Lung (tissue), 11 donors: ENCODE measurements at regions not wholly inside any gene's neighbourhood (a gene's known extent, or its start where the extent isn't known, plus 50 kb on each side); places are given as distances from the start of the nearest gene placed in this dataset.

Experiments
- ATAC-seq: fragments of 200-7000 bp; cut with Tn5 transposase; one replicate; pipeline ENCODE4 v1.9.1; 2020; ENCODE audit warnings: moderate number of reproducible peaks; ENCODE audit not compliant: insufficient read depth, low FRiP score
- DNase-seq, 3 donors: peaks; one replicate each; pipeline ENCODE4 v3.0.0-alpha.2; 2013 to 2017
- H3K27ac ChIP-seq, 2 donors: one replicate each; pipeline ENCODE4 v1.5.1; 2013; ENCODE audit warnings: mild to moderate bottlenecking in 2 of 2, moderate library complexity in 2 of 2, control low read depth in 1 of 2, inconsistent platforms in 1 of 2, low read depth in 1 of 2, low read length in 1 of 2
- H3K27me3 ChIP-seq, 3 donors: one replicate each; pipeline ENCODE4 v1.5.1; 2013; ENCODE audit warnings: low read length in 2 of 3; ENCODE audit not compliant: control insufficient read depth in 3 of 3, insufficient read depth in 3 of 3
- H3K36me3 ChIP-seq, 4 donors: one replicate each; pipeline ENCODE4 v1.5.1; 2013; ENCODE audit warnings: low read length in 4 of 4, mild to moderate bottlenecking in 1 of 4, moderate library complexity in 1 of 4; ENCODE audit not compliant: control insufficient read depth in 4 of 4, insufficient read depth in 4 of 4
- H3K4me1 ChIP-seq, 5 donors: one replicate each; pipeline ENCODE4 v1.5.1; 2013; ENCODE audit warnings: low read length in 5 of 5, mild to moderate bottlenecking in 2 of 5, moderate library complexity in 1 of 5; ENCODE audit not compliant: control insufficient read depth in 5 of 5, insufficient read depth in 5 of 5
- H3K4me3 ChIP-seq: one replicate; pipeline ENCODE4 v1.5.1; 2013; ENCODE audit warnings: mild to moderate bottlenecking, control low read depth, moderate library complexity
- H3K9ac ChIP-seq, 2 donors: one replicate each; pipeline ENCODE4 v1.5.1; 2013; ENCODE audit warnings: low read length in 2 of 2, control low read depth in 1 of 2; ENCODE audit not compliant: insufficient read depth in 1 of 2
- H3K9me3 ChIP-seq, 4 donors: one replicate each; pipeline ENCODE4 v1.5.1; 2013; ENCODE audit warnings: low read length in 3 of 4, mild to moderate bottlenecking in 1 of 4, moderate library complexity in 1 of 4; ENCODE audit not compliant: control insufficient read depth in 4 of 4, insufficient read depth in 3 of 4
- WGBS, 2 donors: extraction: QIAGEN DNeasy Blood & Tissue Kit; methylation state at CpG; one replicate each; pipeline ENCODE4 v1.1.7; 2013; 5-methylcytosine and 5-hydroxymethylcytosine counted together
- TF ChIP-seq, protein P1 (sequence below): IDR thresholded peaks from 2 replicates; pipeline ENCODE4 v1.5.1; 2012; ENCODE audit warnings: mild to moderate bottlenecking; ENCODE audit errors: control extremely low read depth, extremely low read depth
- donor health status: control.
- donor health status: control.
- donor health status: Bipolar disorder and iron deficiency.
- donor health status: healthy.
- donor health status: DM: yes; HTN: yes; CAD: no.

DNA sequence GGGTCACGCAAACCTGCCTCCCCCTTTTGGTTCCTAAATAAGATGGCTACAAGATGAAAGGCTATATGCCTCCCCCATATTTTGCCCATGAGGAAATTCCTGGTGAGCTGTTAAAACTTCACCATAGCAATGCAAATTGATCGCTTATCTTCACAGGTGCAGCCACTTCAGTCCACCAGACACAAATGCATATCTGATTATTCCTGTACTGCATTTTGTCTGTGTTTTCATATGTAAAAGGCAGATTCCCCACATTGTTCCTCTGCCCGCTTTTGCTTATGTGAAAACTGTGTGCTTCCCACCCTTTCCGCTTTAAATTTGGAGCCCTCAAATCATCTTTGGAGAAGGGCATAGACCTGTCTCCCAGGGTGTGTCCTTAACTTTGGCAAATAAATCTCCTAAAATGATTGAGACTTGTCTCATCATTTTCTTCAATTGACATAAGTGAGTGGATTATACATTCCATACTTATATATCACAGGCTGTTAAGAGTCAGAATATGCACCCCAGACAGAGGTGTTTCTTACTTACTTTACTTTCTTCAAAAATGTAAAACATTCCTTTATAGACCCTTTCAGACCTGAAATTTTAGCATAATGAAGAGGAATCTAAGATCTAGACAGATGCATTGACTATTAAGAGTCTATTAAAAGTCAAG is 116.4 kb downstream of the CASP12 start:
- no peaks in the 10 kb centered on the region for H3K9me3 ChIP-seq
- no peak for ATAC-seq
- 90 to 97% methylated on average over 4 of the region's 4 CpGs for WGBS, 2 donors
- no peak overlapping the region for H3K27ac ChIP-seq
- H3K4me1 ChIP-seq = no peaks in the 10 kb centered on the region
- H3K4me3 ChIP-seq = no peak overlapping the region
- TF ChIP-seq, protein P1, sequence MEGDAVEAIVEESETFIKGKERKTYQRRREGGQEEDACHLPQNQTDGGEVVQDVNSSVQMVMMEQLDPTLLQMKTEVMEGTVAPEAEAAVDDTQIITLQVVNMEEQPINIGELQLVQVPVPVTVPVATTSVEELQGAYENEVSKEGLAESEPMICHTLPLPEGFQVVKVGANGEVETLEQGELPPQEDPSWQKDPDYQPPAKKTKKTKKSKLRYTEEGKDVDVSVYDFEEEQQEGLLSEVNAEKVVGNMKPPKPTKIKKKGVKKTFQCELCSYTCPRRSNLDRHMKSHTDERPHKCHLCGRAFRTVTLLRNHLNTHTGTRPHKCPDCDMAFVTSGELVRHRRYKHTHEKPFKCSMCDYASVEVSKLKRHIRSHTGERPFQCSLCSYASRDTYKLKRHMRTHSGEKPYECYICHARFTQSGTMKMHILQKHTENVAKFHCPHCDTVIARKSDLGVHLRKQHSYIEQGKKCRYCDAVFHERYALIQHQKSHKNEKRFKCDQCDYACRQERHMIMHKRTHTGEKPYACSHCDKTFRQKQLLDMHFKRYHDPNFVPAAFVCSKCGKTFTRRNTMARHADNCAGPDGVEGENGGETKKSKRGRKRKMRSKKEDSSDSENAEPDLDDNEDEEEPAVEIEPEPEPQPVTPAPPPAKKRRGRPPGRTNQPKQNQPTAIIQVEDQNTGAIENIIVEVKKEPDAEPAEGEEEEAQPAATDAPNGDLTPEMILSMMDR = no peak
- H3K9ac ChIP-seq = no peak overlapping the region
- H3K27me3 ChIP-seq = no peaks in the 10 kb centered on the region
- no peak for DNase-seq
- no peaks in the 10 kb centered on the region for H3K36me3 ChIP-seq

DNA sequence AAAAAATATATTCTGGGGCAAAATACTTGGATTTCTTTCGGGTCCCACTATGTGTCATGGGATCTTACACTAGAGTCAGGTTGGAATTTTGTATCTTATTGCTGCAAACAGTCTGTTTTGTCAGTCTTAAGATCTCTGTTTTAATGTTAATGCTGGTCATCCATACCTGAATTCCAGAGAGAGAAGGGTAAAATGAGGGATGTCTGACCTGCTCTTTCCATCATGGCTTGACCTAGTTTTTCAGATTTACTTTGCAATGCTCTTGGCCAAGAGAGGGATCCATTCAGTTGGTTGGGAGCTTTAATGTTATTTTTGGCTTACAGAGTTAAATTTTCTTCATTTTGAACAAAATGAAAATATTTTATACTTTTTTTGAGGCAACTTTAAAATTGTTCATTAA is 117.2 kb downstream of the CASP12 start:
- no peak for ATAC-seq
- TF ChIP-seq, protein P1 = no peak
- H3K36me3 ChIP-seq = no peaks in the 10 kb centered on the region
- WGBS, 2 donors = 89 to 93% methylated on average over 1 of the region's 1 CpG
- no peak for DNase-seq
- no peaks in the 10 kb centered on the region for H3K9me3 ChIP-seq
- no peak overlapping the region for H3K4me3 ChIP-seq
- no peaks in the 10 kb centered on the region for H3K4me1 ChIP-seq
- H3K27me3 ChIP-seq = no peaks in the 10 kb centered on the region
- H3K9ac ChIP-seq = no peak overlapping the region
- no peak overlapping the region for H3K27ac ChIP-seq

DNA sequence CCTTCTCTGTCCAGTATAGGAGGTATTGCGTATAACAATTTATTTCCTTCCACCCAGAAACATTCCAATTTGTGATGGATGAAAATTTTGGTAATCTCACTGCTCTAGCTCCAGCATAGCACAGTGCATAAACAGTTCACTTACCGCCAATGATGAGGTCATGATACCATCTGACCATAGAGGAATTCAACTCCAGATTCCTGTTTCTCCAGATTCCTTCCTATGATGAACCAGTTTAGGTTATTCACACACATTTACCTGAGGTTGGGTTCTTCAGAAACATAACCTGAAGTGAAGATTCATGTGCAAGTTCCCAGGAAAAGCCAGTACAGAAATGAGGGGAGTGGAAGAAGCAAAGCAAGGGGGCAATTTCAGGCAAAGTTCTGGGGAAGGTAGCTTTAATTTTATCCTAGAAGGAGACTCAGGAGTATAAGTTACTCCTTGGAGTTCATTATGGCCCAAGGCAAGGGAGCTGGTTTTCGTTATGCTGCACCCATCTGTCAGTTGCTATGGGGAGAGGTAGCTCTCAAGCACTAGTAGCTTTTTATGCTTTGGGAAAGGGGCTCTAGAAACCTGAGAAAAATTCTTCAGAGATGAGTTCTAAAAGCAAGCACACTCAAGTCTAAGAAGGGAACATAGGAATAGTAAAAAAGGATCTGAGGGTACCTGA is 121.6 kb downstream of the CASP12 start:
- 91 to 92% methylated on average over 3 of the region's 3 CpGs for WGBS, 2 donors
- peaks cover 0 to 8% (median 5%) of the 10 kb centered on the region in 5 donors for H3K4me1 ChIP-seq
- ATAC-seq (no peak), DNase-seq (no peak)
- no peaks in the 10 kb centered on the region for H3K27me3 ChIP-seq
- TF ChIP-seq, protein P1 = no peak
- H3K36me3 ChIP-seq = no peaks in the 10 kb centered on the region
- H3K9me3 ChIP-seq = no peaks in the 10 kb centered on the region
- H3K4me3 ChIP-seq = no peak overlapping the region
- H3K27ac ChIP-seq = no peak overlapping the region
- no peak overlapping the region for H3K9ac ChIP-seq
